ENCODE measurements at regions not wholly inside any gene's neighbourhood (a gene's known extent, or its start where the extent isn't known, plus 50 kb on each side); places are given as distances from the start of the nearest gene placed in this dataset.

DNA sequence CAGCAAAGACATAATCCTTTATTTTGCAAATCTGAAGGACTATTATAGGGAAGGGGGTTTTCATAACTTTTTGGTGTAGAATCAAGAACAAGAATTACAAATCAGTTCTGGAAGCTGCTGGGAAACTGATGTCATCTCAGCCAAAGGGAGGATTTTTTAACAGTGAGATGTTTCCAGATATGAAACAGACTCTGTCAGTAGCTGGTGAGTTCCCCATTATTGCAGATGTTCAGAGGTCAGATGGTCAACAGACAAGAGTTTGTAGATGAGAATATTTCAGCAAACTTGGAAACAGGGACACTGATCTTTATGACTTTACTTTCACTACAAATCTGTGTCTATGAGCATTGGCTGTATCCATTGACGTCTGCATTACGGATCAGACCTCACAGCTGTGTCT, 71.9 kb upstream of the LPP start:
- H3K4me1 ChIP-seq (ENCODE audit: insufficient read depth, low read length), result no peaks in the 10 kb centered on the region
- no peak overlapping the region for H3K9ac ChIP-seq (ENCODE audit: low read depth, low read length)
- no peak overlapping the region for H3K4me3 ChIP-seq (ENCODE audit: low read length)
- WGBS, result 100% methylated on average over 2 of the region's 2 CpGs
- no peaks in the 10 kb centered on the region for H3K27me3 ChIP-seq (ENCODE audit: insufficient read depth, low read length)
- H3K36me3 ChIP-seq (ENCODE audit: insufficient read depth, low read length), result no peaks in the 10 kb centered on the region
- H3K27ac ChIP-seq (ENCODE audit: low read depth, low read length), result no peak overlapping the region
- H3K9me3 ChIP-seq (ENCODE audit: insufficient read depth, low read depth, low read length), result peaks cover 8% of the 10 kb centered on the region

GRCh38 chr3:188082450-188082849, 71.5 kb upstream of the LPP start:
- Histone ChIP-seq H3K4me1 (ENCODE audit: insufficient read depth, low read length) (no peaks in the 10 kb centered on the region), H3K9ac (ENCODE audit: low read depth, low read length) (no peak overlapping the region), H3K4me3 (ENCODE audit: low read length) (no peak overlapping the region), H3K36me3 (ENCODE audit: insufficient read depth, low read length) (no peaks in the 10 kb centered on the region), H3K27ac (ENCODE audit: low read depth, low read length) (no peak overlapping the region), H3K27me3 (ENCODE audit: insufficient read depth, low read length) (no peaks in the 10 kb centered on the region), H3K9me3 (ENCODE audit: insufficient read depth, low read depth, low read length) (peaks cover 8% of the 10 kb centered on the region)
- no CpG with 5 or more reads among the region's 1 CpG for WGBS

DNA sequence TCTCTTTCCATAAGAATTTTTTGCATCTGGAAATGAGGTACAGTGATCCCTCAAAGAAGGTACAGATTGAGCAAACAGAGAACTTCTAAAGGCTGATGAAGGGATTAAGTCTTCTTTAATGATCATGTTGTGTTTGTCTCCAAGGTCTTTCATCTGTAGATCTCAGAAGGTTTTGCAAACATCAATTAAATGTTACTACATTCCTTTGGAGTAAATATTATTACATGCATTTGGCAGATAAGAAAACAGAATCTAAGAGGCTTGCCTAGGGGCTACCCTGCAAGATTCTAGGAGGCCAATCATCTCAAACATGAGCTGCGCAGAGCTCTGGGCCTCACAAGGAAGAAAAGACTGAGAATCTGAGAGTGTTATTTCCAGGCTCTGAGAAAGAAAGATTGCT, 70.9 kb upstream of the LPP start:
- Histone ChIP-seq H3K4me3 (ENCODE audit: low read length) (no peak overlapping the region), H3K27me3 (ENCODE audit: insufficient read depth, low read length) (no peaks in the 10 kb centered on the region), H3K9me3 (ENCODE audit: insufficient read depth, low read depth, low read length) (peaks cover 8% of the 10 kb centered on the region), H3K4me1 (ENCODE audit: insufficient read depth, low read length) (no peaks in the 10 kb centered on the region), H3K27ac (ENCODE audit: low read depth, low read length) (no peak overlapping the region), H3K9ac (ENCODE audit: low read depth, low read length) (no peak overlapping the region), H3K36me3 (ENCODE audit: insufficient read depth, low read length) (no peaks in the 10 kb centered on the region)
- WGBS, result 98% methylated on average over 1 of the region's 1 CpG

GRCh38 chr3:188084752-188085583, 69.0 kb upstream of the LPP start:
- Histone ChIP-seq H3K9me3 (ENCODE audit: insufficient read depth, low read depth, low read length) (peaks cover 8% of the 10 kb centered on the region), H3K4me3 (ENCODE audit: low read length) (no peak overlapping the region), H3K36me3 (ENCODE audit: insufficient read depth, low read length) (no peaks in the 10 kb centered on the region), H3K27ac (ENCODE audit: low read depth, low read length) (no peak overlapping the region), H3K4me1 (ENCODE audit: insufficient read depth, low read length) (no peaks in the 10 kb centered on the region), H3K9ac (ENCODE audit: low read depth, low read length) (no peak overlapping the region), H3K27me3 (ENCODE audit: insufficient read depth, low read length) (no peaks in the 10 kb centered on the region)
- 75% methylated on average over 8 of the region's 8 CpGs for WGBS

DNA sequence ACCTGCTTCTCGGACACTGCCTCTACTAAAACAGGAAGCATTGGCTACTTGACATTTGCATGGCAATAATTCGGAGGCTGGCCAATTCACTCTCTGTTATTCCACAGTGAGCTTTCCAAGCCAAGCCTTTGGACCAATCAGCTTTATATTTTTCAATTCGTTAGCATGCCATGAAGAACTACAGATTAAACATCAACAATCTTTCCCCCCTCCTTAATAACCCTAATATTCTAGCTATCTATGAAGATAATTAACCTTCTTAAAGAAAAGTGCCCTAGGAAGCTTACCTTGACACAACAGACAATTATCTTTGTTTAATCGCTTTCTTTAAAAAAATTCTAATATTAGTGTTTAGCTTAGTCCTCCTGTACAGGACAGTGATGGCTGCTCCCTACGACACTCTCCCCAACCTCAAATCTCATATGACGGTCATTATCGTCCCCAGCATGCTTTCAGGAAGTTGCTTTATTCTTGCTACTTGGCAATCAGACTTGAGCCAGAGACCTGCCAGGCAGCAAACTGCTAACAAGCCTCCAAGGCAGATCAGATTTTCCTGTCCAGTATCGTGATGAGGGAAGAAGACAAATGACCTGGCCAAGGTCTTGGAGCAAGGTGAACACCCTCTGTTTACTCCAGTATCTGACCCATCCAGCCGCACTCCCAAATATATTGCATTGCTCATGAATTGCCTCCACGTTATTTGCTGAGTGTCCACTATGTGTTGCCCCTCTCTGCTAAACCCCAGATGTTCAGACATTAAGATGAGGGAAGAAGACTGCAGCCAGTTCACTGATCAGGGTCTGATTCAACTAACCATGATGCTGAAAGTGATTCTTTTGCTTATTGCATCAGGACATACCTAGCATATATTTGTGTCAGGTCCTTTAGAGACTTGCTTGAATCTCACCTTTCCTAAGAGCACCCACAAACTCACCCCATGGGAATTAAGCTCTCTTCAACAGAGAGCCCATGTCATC, 68.1 kb upstream of the LPP start:
- no peak overlapping the region for H3K27ac ChIP-seq (ENCODE audit: low read depth, low read length)
- H3K4me1 ChIP-seq (ENCODE audit: insufficient read depth, low read length), result no peaks in the 10 kb centered on the region
- 90% methylated on average over 10 of the region's 10 CpGs for WGBS

GRCh38 chr3:188088948-188089685, 64.8 kb upstream of the LPP start:
- Histone ChIP-seq H3K27ac (ENCODE audit: low read depth, low read length) (no peak overlapping the region), H3K9ac (ENCODE audit: low read depth, low read length) (no peak overlapping the region), H3K36me3 (ENCODE audit: insufficient read depth, low read length) (no peaks in the 10 kb centered on the region), H3K4me1 (ENCODE audit: insufficient read depth, low read length) (no peaks in the 10 kb centered on the region), H3K9me3 (ENCODE audit: insufficient read depth, low read depth, low read length) (no peaks in the 10 kb centered on the region), H3K4me3 (ENCODE audit: low read length) (no peak overlapping the region), H3K27me3 (ENCODE audit: insufficient read depth, low read length) (no peaks in the 10 kb centered on the region)
- WGBS, result 89% methylated on average over 4 of the region's 4 CpGs

More for the DNA sequence above, 68.1 kb upstream of the LPP start:
- no peak overlapping the region for H3K9ac ChIP-seq (ENCODE audit: low read depth, low read length)
- H3K9me3 ChIP-seq (ENCODE audit: insufficient read depth, low read depth, low read length), result 0 out of 2 replicates have a peak, but pooled peaks cover 4% of the 10 kb centered on the region
- H3K27me3 ChIP-seq (ENCODE audit: insufficient read depth, low read length), result no peaks in the 10 kb centered on the region
- no peak overlapping the region for H3K4me3 ChIP-seq (ENCODE audit: low read length)
- no peaks in the 10 kb centered on the region for H3K36me3 ChIP-seq (ENCODE audit: insufficient read depth, low read length)

- no peak overlapping the region for H3K27ac ChIP-seq (ENCODE audit: low read depth, low read length)
- H3K4me3 ChIP-seq (ENCODE audit: low read length), result no peak overlapping the region
- H3K4me1 ChIP-seq (ENCODE audit: insufficient read depth, low read length), result no peaks in the 10 kb centered on the region
- H3K36me3 ChIP-seq (ENCODE audit: insufficient read depth, low read length), result no peaks in the 10 kb centered on the region
- H3K27me3 ChIP-seq (ENCODE audit: insufficient read depth, low read length), result no peaks in the 10 kb centered on the region
- H3K9ac ChIP-seq (ENCODE audit: low read depth, low read length), result no peak overlapping the region
- H3K9me3 ChIP-seq (ENCODE audit: insufficient read depth, low read depth, low read length), result no peaks in the 10 kb centered on the region
- WGBS, result 92% methylated on average over 10 of the region's 10 CpGs
These were observed 63.2 kb upstream of the LPP start for GRCh38 chr3:188090620-188091309.

DNA sequence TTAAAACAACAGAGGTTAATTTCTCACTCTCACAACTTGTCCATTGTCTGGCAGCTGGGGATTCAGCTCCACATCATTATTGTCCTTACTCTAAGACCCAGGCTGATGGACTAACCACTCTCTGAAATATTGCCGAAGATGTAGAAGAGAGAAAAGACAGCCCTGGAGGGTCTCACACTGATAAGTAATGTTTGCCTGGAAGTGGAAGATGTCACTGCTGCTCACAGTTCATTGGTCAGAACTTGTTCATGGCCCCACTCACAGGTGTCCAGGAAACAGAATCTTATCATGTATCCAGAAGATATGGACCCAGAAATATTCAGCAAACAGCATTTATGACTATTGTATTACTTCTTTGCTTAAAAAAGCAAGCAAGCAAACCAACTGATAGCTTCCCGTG, 62.2 kb upstream of the LPP start:
- Histone ChIP-seq H3K9me3 (ENCODE audit: insufficient read depth, low read depth, low read length) (no peaks in the 10 kb centered on the region), H3K36me3 (ENCODE audit: insufficient read depth, low read length) (no peaks in the 10 kb centered on the region), H3K4me1 (ENCODE audit: insufficient read depth, low read length) (no peaks in the 10 kb centered on the region), H3K9ac (ENCODE audit: low read depth, low read length) (no peak overlapping the region), H3K27ac (ENCODE audit: low read depth, low read length) (no peak overlapping the region), H3K4me3 (ENCODE audit: low read length) (no peak overlapping the region), H3K27me3 (ENCODE audit: insufficient read depth, low read length) (no peaks in the 10 kb centered on the region)
- WGBS, result 93% methylated on average over 2 of the region's 2 CpGs

- no peaks in the 10 kb centered on the region for H3K36me3 ChIP-seq (ENCODE audit: insufficient read depth, low read length)
- H3K27me3 ChIP-seq (ENCODE audit: insufficient read depth, low read length), result no peaks in the 10 kb centered on the region
- WGBS, result 85% methylated on average over 6 of the region's 6 CpGs
- H3K9ac ChIP-seq (ENCODE audit: low read depth, low read length), result no peak overlapping the region
- no peak overlapping the region for H3K27ac ChIP-seq (ENCODE audit: low read depth, low read length)
- no peak overlapping the region for H3K4me3 ChIP-seq (ENCODE audit: low read length)
- no peaks in the 10 kb centered on the region for H3K4me1 ChIP-seq (ENCODE audit: insufficient read depth, low read length)
- H3K9me3 ChIP-seq (ENCODE audit: insufficient read depth, low read depth, low read length), result no peaks in the 10 kb centered on the region
These were observed 61.3 kb upstream of the LPP start for GRCh38 chr3:188092648-188093047.

- H3K9me3 ChIP-seq (ENCODE audit: insufficient read depth, low read depth, low read length), result no peaks in the 10 kb centered on the region
- H3K36me3 ChIP-seq (ENCODE audit: insufficient read depth, low read length), result no peaks in the 10 kb centered on the region
- H3K4me3 ChIP-seq (ENCODE audit: low read length), result no peak overlapping the region
- H3K9ac ChIP-seq (ENCODE audit: low read depth, low read length), result no peak overlapping the region
- no peaks in the 10 kb centered on the region for H3K4me1 ChIP-seq (ENCODE audit: insufficient read depth, low read length)
- WGBS, result 83% methylated on average over 2 of the region's 2 CpGs
- H3K27ac ChIP-seq (ENCODE audit: low read depth, low read length), result no peak overlapping the region
- no peaks in the 10 kb centered on the region for H3K27me3 ChIP-seq (ENCODE audit: insufficient read depth, low read length)
These were observed 58.5 kb upstream of the LPP start for GRCh38 chr3:188095431-188095830.

Data from HUES64 (cell line).